ENCODE measurements at regions not wholly inside any gene's neighbourhood (a gene's known extent, or its start where the extent isn't known, plus 50 kb on each side); places are given as distances from the start of the nearest gene placed in this dataset.

DNA sequence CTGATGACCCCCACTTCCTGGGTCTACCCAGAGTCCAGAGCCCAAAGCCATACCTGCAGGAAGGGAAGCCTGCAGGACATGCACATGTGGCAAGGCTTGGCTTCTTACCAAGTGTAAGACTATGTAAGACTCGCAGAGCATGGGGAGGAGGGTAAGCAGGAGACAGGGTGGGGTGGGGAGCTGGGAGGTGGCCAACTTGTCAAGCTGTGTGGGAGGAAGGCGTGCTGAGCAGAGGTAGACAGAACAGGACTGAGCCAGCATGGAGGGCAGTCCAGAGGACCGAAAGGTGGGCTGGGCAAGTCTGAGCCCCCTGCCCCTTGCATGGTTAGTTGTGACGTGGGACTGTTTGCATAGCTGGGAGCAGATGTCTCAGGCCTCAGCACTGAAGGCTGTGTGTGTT is 53.4 kb upstream of the RNF24 start:
- TF ChIP-seq, protein P1, sequence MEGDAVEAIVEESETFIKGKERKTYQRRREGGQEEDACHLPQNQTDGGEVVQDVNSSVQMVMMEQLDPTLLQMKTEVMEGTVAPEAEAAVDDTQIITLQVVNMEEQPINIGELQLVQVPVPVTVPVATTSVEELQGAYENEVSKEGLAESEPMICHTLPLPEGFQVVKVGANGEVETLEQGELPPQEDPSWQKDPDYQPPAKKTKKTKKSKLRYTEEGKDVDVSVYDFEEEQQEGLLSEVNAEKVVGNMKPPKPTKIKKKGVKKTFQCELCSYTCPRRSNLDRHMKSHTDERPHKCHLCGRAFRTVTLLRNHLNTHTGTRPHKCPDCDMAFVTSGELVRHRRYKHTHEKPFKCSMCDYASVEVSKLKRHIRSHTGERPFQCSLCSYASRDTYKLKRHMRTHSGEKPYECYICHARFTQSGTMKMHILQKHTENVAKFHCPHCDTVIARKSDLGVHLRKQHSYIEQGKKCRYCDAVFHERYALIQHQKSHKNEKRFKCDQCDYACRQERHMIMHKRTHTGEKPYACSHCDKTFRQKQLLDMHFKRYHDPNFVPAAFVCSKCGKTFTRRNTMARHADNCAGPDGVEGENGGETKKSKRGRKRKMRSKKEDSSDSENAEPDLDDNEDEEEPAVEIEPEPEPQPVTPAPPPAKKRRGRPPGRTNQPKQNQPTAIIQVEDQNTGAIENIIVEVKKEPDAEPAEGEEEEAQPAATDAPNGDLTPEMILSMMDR (IDR thresholded peaks at IDR 0.05; ENCODE audit: low read length): no peak
- no peak for TF ChIP-seq EZH2phosphoT487 (IDR thresholded peaks at IDR 0.05; ENCODE audit: low read length)
- no peak for TF ChIP-seq EZH2 (optimal IDR thresholded peaks at IDR 0.05; ENCODE audit: low read depth, low read length)

Measured in MM.1S (cell line).